ENCODE measurements at regions not wholly inside any gene's neighbourhood (a gene's known extent, or its start where the extent isn't known, plus 50 kb on each side); places are given as distances from the start of the nearest gene placed in this dataset.

DNA sequence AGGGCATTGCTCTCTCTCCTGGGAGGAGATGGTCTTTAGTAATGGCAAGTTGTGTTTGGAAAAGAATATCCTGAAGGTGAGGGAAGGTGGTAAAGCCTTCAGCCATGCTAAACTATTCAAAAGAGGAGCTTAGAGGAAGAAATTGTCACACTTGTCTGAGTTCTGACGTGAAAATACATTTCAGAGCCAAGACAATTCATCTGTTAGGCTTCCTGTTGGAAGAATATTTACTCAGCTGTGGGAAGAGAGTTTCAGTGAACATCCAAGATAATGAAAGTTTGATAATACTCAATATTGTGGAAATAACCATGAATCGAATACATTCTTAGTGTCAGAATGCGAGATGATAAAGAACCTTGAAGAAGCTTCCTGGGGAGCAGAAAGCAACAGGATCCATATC, 143.3 kb downstream of the GPAT3 start:
- H3K4me1 ChIP-seq, result no peaks in the 10 kb centered on the region
- no peaks in the 10 kb centered on the region for H3K9me3 ChIP-seq
- no peak for DNase-seq (ENCODE audit: low spot score)

DNA sequence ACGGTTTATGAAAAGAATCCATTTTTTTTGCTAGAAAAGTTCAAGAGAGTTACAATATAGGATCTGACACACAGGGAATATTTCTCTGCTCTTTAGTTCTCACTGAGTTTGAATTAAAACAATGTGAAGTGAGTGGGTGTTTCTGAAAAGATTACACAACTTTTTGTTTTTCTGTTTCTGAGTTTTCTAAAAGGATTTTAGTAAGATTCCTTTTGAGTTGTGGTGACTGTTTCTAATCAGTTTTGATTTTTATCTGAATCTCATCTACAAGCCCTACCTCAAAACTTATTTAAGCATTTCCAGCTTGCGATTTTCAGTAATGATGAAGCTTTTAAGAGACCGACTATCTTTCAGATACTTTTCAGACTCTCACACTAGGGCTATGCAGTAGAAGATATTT, 141.7 kb downstream of the GPAT3 start:
- Histone ChIP-seq H3K27ac (no peak overlapping the region), H3K27me3 (no peaks in the 10 kb centered on the region), H3K36me3 (no peaks in the 10 kb centered on the region), H3K4me3 (no peak overlapping the region), H3K4me1 (no peaks in the 10 kb centered on the region), H3K9me3 (no peaks in the 10 kb centered on the region)
- TF ChIP-seq, protein P1, sequence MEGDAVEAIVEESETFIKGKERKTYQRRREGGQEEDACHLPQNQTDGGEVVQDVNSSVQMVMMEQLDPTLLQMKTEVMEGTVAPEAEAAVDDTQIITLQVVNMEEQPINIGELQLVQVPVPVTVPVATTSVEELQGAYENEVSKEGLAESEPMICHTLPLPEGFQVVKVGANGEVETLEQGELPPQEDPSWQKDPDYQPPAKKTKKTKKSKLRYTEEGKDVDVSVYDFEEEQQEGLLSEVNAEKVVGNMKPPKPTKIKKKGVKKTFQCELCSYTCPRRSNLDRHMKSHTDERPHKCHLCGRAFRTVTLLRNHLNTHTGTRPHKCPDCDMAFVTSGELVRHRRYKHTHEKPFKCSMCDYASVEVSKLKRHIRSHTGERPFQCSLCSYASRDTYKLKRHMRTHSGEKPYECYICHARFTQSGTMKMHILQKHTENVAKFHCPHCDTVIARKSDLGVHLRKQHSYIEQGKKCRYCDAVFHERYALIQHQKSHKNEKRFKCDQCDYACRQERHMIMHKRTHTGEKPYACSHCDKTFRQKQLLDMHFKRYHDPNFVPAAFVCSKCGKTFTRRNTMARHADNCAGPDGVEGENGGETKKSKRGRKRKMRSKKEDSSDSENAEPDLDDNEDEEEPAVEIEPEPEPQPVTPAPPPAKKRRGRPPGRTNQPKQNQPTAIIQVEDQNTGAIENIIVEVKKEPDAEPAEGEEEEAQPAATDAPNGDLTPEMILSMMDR (IDR thresholded peaks at IDR 0.05), result no peak
- DNase-seq (ENCODE audit: low spot score), result no peak

More for the DNA sequence above, 143.3 kb downstream of the GPAT3 start:
- no peak overlapping the region for H3K27ac ChIP-seq
- H3K36me3 ChIP-seq, result no peaks in the 10 kb centered on the region
- TF ChIP-seq, protein P1 (IDR thresholded peaks at IDR 0.05), result no peak
- no peak overlapping the region for H3K4me3 ChIP-seq
- H3K27me3 ChIP-seq, result no peaks in the 10 kb centered on the region

DNA sequence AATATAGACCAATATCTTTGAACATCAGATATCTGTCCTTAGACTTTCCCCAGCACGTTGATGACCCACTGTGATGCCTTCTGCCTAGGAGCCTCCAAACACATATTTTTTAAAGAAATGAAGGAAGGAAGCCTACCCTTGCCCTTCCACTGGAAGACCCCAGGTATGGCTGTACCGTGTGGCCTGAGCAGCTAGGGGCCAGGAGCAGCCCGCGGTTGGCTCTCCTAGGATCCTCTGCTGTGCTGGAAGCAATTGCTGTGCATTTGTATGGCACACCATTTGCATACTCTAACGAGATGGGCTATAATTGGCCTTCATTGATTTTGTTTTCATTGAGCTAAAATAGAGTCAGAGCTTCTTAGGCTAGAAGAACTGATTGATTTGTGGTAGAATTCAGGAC, 128.8 kb downstream of the GPAT3 start:
- Histone ChIP-seq H3K4me1 (no peaks in the 10 kb centered on the region), H3K4me3 (no peak overlapping the region), H3K36me3 (no peaks in the 10 kb centered on the region), H3K9me3 (no peaks in the 10 kb centered on the region), H3K27me3 (no peaks in the 10 kb centered on the region), H3K27ac (no peak overlapping the region)
- TF ChIP-seq, protein P1 (IDR thresholded peaks at IDR 0.05), result no peak
- DNase-seq (ENCODE audit: low spot score), result no peak

DNA sequence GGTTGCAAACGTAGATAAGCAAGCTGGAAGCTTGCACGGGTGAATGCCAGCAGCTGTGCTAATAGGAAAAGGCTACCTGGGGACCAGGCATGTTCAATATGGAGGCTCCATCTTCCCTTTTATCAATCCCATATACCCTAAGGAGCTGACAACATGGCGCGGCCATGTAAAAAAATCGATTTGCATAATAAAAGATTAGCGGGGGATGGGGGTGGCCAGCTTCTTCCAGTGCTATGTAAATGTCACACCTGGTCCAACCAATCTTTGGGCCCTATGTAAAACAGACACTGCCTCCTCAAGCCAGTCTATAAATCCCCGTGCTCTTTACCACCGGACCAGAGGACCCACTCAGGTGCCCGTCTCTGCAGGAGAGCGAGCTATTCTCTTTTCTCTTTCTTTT, 128.2 kb downstream of the GPAT3 start:
- Histone ChIP-seq H3K27ac (no peak overlapping the region), H3K4me3 (no peak overlapping the region), H3K36me3 (no peaks in the 10 kb centered on the region), H3K27me3 (no peaks in the 10 kb centered on the region), H3K9me3 (no peaks in the 10 kb centered on the region), H3K4me1 (no peaks in the 10 kb centered on the region)
- TF ChIP-seq, protein P1 (IDR thresholded peaks at IDR 0.05), result no peak
- DNase-seq (ENCODE audit: low spot score), result no peak

DNA sequence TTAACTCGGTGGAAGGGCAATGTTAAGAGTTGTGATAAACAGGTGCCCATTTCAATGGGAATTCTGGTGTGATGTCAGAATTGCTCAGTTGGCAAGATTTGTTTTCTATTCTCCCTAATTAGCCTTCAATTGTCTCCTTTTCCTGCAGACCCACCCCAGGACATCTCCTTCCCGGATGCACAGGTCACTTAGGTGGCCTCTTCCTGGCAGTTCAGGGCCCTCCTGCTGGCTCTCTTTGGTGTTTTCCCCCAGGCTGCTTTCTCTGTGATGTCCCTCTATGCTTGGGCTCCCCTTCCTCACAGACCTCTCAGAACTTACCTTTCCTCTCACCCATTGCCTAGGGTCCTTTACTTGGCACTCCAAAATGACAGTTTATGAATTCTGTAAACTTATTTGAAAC, 126.3 kb downstream of the GPAT3 start:
- no peaks in the 10 kb centered on the region for H3K36me3 ChIP-seq
- no peak overlapping the region for H3K27ac ChIP-seq
- TF ChIP-seq, protein P1 (IDR thresholded peaks at IDR 0.05), result no peak
- H3K4me1 ChIP-seq, result no peaks in the 10 kb centered on the region
- no peak for DNase-seq (ENCODE audit: low spot score)
- H3K9me3 ChIP-seq, result no peaks in the 10 kb centered on the region
- H3K4me3 ChIP-seq, result no peak overlapping the region
- no peaks in the 10 kb centered on the region for H3K27me3 ChIP-seq

DNA sequence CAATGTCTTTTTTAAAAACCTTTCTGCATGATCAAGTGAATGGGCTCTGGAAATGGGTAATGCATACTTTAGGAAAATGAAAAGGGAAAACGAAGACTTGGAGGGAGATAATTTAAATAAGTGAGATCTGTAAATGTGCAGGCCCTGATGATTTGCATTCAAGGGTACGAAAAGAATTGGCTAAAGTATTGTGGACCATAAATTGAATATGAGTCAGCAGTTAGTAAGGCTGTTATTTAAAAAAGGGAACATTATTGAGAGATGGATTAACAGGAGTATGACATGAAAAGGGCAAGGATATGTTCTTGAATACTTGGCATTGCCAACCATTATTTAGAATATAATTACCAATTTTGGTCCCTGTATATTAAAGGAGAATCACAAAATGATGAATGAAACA, 125.5 kb downstream of the GPAT3 start:
- Histone ChIP-seq H3K27ac (no peak overlapping the region), H3K9me3 (no peaks in the 10 kb centered on the region), H3K4me1 (no peaks in the 10 kb centered on the region), H3K36me3 (no peaks in the 10 kb centered on the region), H3K27me3 (no peaks in the 10 kb centered on the region), H3K4me3 (no peak overlapping the region)
- no peak for DNase-seq (ENCODE audit: low spot score)
- TF ChIP-seq, protein P1 (IDR thresholded peaks at IDR 0.05), result no peak

Data from right atrium auricular region (tissue), 2 donors.